IMR-90 (cell line): ENCODE measurements at regions not wholly inside any gene's neighbourhood (a gene's known extent, or its start where the extent isn't known, plus 50 kb on each side); places are given as distances from the start of the nearest gene placed in this dataset.

Experiments used
- ATAC-seq: fragments of 200-7000 bp; cut with Tn5 transposase; 2 replicates; pipeline ENCODE4 v1.9.1; 2020; ENCODE audit warnings: low read depth, mild to moderate bottlenecking, moderate library complexity
- BruUV-seq: library from RNA; stranded (reverse); fragments of 400-500 nt; replicated peaks from 2 replicates; lab custom pipeline; 2021; lab: Mats Ljungman, UMichigan
- CTCF ChIA-PET: fragments of 300-600 bp; formaldehyde crosslinking; extraction: SDS; loops from one replicate; lab custom pipeline; 2021; ENCODE audit warnings: antibody characterized with exemption; lab: Yijun Ruan, JAX
- POLR2A ChIA-PET: fragments of 300-600 bp; sonication (Branson Sonifier 250); formaldehyde crosslinking; loops from one replicate; lab custom pipeline; 2022; ENCODE audit warnings: antibody characterized with exemption; ENCODE audit not compliant: unreplicated experiment; lab: Charles Lee
- DNase-seq: peaks from one replicate; pipeline ENCODE4 v3.0.0; 2013
- H2AFZ ChIP-seq: replicated peaks from 2 replicates; pipeline ENCODE3; 2013; ENCODE audit warnings: low read length, mild to moderate bottlenecking; ENCODE audit not compliant: poor library complexity
- H2AK5ac ChIP-seq: 2 replicates; pipeline ENCODE4 v1.6.1; 2013; ENCODE audit warnings: low read depth, low read length, inconsistent platforms
- H2AK9ac ChIP-seq: replicated peaks from 2 replicates; pipeline ENCODE3; 2013; ENCODE audit warnings: mild to moderate bottlenecking, low read depth, low read length, moderate library complexity; ENCODE audit not compliant: poor library complexity
- H2BK120ac ChIP-seq: 2 replicates; pipeline ENCODE4 v1.6.1; 2013; ENCODE audit warnings: low read depth, low read length, inconsistent platforms
- H2BK15ac ChIP-seq: 3 replicates; pipeline ENCODE4 v1.6.1; 2013; ENCODE audit warnings: low read depth, low read length, inconsistent platforms
- H2BK20ac ChIP-seq: 2 replicates; pipeline ENCODE4 v1.6.1; 2013; ENCODE audit warnings: low read depth, mild to moderate bottlenecking, inconsistent platforms, low read length, moderate library complexity
- H2BK5ac ChIP-seq: 2 replicates; pipeline ENCODE4 v1.6.1; 2013; ENCODE audit warnings: mild to moderate bottlenecking, low read depth, low read length, inconsistent platforms; ENCODE audit not compliant: poor library complexity, severe bottlenecking
- H3K14ac ChIP-seq: replicated peaks from 2 replicates; pipeline ENCODE4 v1.6.1; 2013; ENCODE audit warnings: low read depth, low read length, inconsistent platforms
- H3K18ac ChIP-seq: 2 replicates; pipeline ENCODE4 v1.6.1; 2013; ENCODE audit warnings: low read depth, low read length, control low read depth
- H3K23ac ChIP-seq: 2 replicates; pipeline ENCODE4 v1.6.1; 2013; ENCODE audit warnings: low read depth, low read length, inconsistent platforms
- H3K27ac ChIP-seq: 2 replicates; pipeline ENCODE4 v1.5.1; 2013; ENCODE audit warnings: mild to moderate bottlenecking, control low read depth, low read length; ENCODE audit not compliant: insufficient read depth
- H3K27me3 ChIP-seq: 2 replicates; pipeline ENCODE4 v1.6.1; 2013; ENCODE audit warnings: low read length; ENCODE audit not compliant: control insufficient read depth, insufficient read depth
- H3K36me3 ChIP-seq: 2 replicates; pipeline ENCODE4 v1.6.1; 2013; ENCODE audit warnings: low read length, mixed read lengths; ENCODE audit not compliant: control insufficient read depth, insufficient read depth
- H3K4ac ChIP-seq: 2 replicates; pipeline ENCODE4 v1.6.1; 2013; ENCODE audit warnings: low read depth, low read length, inconsistent platforms
- H3K4me1 ChIP-seq: 2 replicates; pipeline ENCODE4 v1.6.1; 2013; ENCODE audit warnings: low read length, mixed read lengths; ENCODE audit not compliant: control insufficient read depth, insufficient read depth
- H3K4me2 ChIP-seq: 2 replicates; pipeline ENCODE4 v1.6.1; 2013; ENCODE audit warnings: low read depth, mild to moderate bottlenecking, control low read depth, low read length, moderate library complexity
- H3K4me3 ChIP-seq: 2 replicates; pipeline ENCODE4 v1.5.1; 2013; ENCODE audit warnings: low read depth, mild to moderate bottlenecking, control low read depth, low read length, moderate library complexity; ENCODE audit not compliant: insufficient read depth
- H3K56ac ChIP-seq: 2 replicates; pipeline ENCODE4 v1.6.1; 2013; ENCODE audit warnings: low read length, inconsistent platforms; ENCODE audit not compliant: insufficient read depth; ENCODE audit errors: extremely low read depth
- H3K79me1 ChIP-seq, 2 experiments: 2 replicates each; pipeline ENCODE4 v1.6.1; 2013; ENCODE audit warnings: low read length in 2 of 2, inconsistent platforms in 1 of 2, low read depth in 1 of 2
- H3K9ac ChIP-seq: 2 replicates; pipeline ENCODE4 v1.6.1; 2013; ENCODE audit warnings: low read depth, low read length, control low read depth
- H3K9me1 ChIP-seq: 2 replicates; pipeline ENCODE4 v1.6.1; 2013; ENCODE audit warnings: low read length, inconsistent platforms; ENCODE audit not compliant: insufficient read depth
- H3K9me3 ChIP-seq: 2 replicates; pipeline ENCODE4 v1.6.1; 2013; ENCODE audit warnings: low read length; ENCODE audit not compliant: control insufficient read depth, insufficient read depth
- H4K20me1 ChIP-seq: 2 replicates; pipeline ENCODE4 v1.6.1; 2013; ENCODE audit warnings: low read length, inconsistent platforms; ENCODE audit not compliant: insufficient read depth
- H4K5ac ChIP-seq: 2 replicates; pipeline ENCODE4 v1.6.1; 2013; ENCODE audit warnings: mild to moderate bottlenecking, low read depth, low read length, control low read depth
- H4K8ac ChIP-seq, 2 experiments: 2 replicates each; pipeline ENCODE4 v1.6.1; 2013; ENCODE audit warnings: low read depth in 2 of 2, low read length in 2 of 2, control low read depth in 1 of 2, inconsistent platforms in 1 of 2
- H4K91ac ChIP-seq: 2 replicates; pipeline ENCODE4 v1.6.1; 2013; ENCODE audit warnings: low read depth, low read length, inconsistent platforms; ENCODE audit not compliant: insufficient read depth
- BHLHE40 ChIP-seq: fragments of 150-350 bp; IDR thresholded peaks from 2 replicates; pipeline ENCODE4 v1.6.1; 2016; ENCODE audit warnings: mild to moderate bottlenecking, low read depth, low read length
- CEBPB ChIP-seq: IDR thresholded peaks from 2 replicates; pipeline ENCODE4 v1.6.1; 2012; ENCODE audit warnings: low read depth, low read length, improper control_type of control experiment
- CHD1 ChIP-seq: IDR thresholded peaks from 2 replicates; pipeline ENCODE4 v1.6.1; 2012; ENCODE audit warnings: low read depth, low read length, improper control_type of control experiment
- CTCF ChIP-seq: conservative IDR thresholded peaks from 2 replicates; pipeline ENCODE4 v1.5.1; 2012; ENCODE audit warnings: mild to moderate bottlenecking, low read depth, low read length, improper control_type of control experiment
- FOS ChIP-seq: fragments of 150-350 bp; IDR thresholded peaks from 2 replicates; pipeline ENCODE4 v1.6.1; 2016; ENCODE audit warnings: low read depth, low read length
- MAFK ChIP-seq: IDR thresholded peaks from 2 replicates; pipeline ENCODE4 v1.6.1; 2012; ENCODE audit warnings: low read depth, low read length, improper control_type of control experiment
- MXI1 ChIP-seq: IDR thresholded peaks from 2 replicates; pipeline ENCODE4 v1.6.1; 2012; ENCODE audit warnings: low read depth, mild to moderate bottlenecking, low read length, moderate library complexity, borderline replicate concordance
- NFE2L2 ChIP-seq: fragments of 150-350 bp; IDR thresholded peaks from 2 replicates; pipeline ENCODE4 v1.6.1; 2016; ENCODE audit warnings: low read depth, mild to moderate bottlenecking, low read length
- POLR2A ChIP-seq: IDR thresholded peaks from 2 replicates; pipeline ENCODE4 v1.6.1; 2012; ENCODE audit warnings: mild to moderate bottlenecking, low read depth, low read length
- RAD21 ChIP-seq: IDR thresholded peaks from 2 replicates; pipeline ENCODE4 v1.6.1; 2012; ENCODE audit warnings: low read length, improper control_type of control experiment
- RFX5 ChIP-seq: IDR thresholded peaks from 2 replicates; pipeline ENCODE4 v1.8.0; 2012; ENCODE audit warnings: low read depth, mild to moderate bottlenecking, low read length, moderate library complexity
- SMC3 ChIP-seq: fragments of 150-350 bp; IDR thresholded peaks from 2 replicates; pipeline ENCODE4 v1.6.1; 2016; ENCODE audit warnings: low read depth, mild to moderate bottlenecking, antibody characterized with exemption, low read length, moderate library complexity
- WGBS, 2 experiments: methylation state at CpG; one replicate each; pipeline versions ENCODE4 v1.1.5 to v1.1.7; 2013; ENCODE audit warnings: missing lambda C conversion rate in 2 of 2; ENCODE audit not compliant: insufficient read length in 1 of 2; ENCODE audit errors: extremely low coverage in 2 of 2; 5-methylcytosine and 5-hydroxymethylcytosine counted together
- dilution Hi-C: fragments of 300-500 bp; cut with HindIII; formaldehyde crosslinking; loops from one replicate; pipeline ENCODE4 v1.14.3; 2018; ENCODE audit warnings: low sequenced_read_pairs; ENCODE audit not compliant: unreplicated experiment
- in situ Hi-C: fragments of 300-500 bp; cut with MboI; formaldehyde crosslinking; loops from 3 replicates; pipeline ENCODE4 v1.14.3; 2019; ENCODE audit warnings: low sequenced_read_pairs, inconsistent platforms, mixed read lengths
- intact Hi-C: fragments of 100-400 bp; cut with micrococcal nuclease; formaldehyde crosslinking; loops from 2 replicates; pipeline ENCODE4 v1.10.0; 2022
- TF ChIP-seq, protein P1 (sequence below): fragments of 150-350 bp; IDR thresholded peaks from 2 replicates; pipeline ENCODE4 v1.6.1; 2016; ENCODE audit warnings: low read depth, mild to moderate bottlenecking, low read length, moderate library complexity, borderline replicate concordance
- TF ChIP-seq, protein P2 (sequence below): fragments of 150-350 bp; IDR thresholded peaks from 2 replicates; pipeline ENCODE4 v1.6.1; 2017; ENCODE audit warnings: mild to moderate bottlenecking, antibody characterized with exemption, low read length, low read depth

GRCh38 chr14:105908006-105908405 lies 381.6 kb downstream of the TMEM121 start:
- H3K14ac ChIP-seq = no peak overlapping the region
- no peak overlapping the region for H3K18ac ChIP-seq
- no peak overlapping the region for H3K4ac ChIP-seq
- no peak overlapping the region for H2BK20ac ChIP-seq
- in situ Hi-C loops (no loop called here), intact Hi-C loops (no loop called here), dilution Hi-C loops (no loop called here)
- no peak overlapping the region for H3K56ac ChIP-seq
- no peak overlapping the region for H4K5ac ChIP-seq
- ATAC-seq = no peak
- H2AFZ ChIP-seq = no peak overlapping the region
- BruUV-seq = no TSS peak
- no peak for DNase-seq
- no peak overlapping the region for H2BK120ac ChIP-seq
- H3K23ac ChIP-seq = no peak overlapping the region
- no peak overlapping the region for H2BK15ac ChIP-seq
- no peaks in the 10 kb centered on the region for H3K36me3 ChIP-seq
- H3K4me2 ChIP-seq = no peak overlapping the region
- H3K9me3 ChIP-seq = peaks cover 37% of the 10 kb centered on the region
- H3K4me3 ChIP-seq = no peak overlapping the region
- H3K79me1 ChIP-seq = no peaks in the 10 kb centered on the region
- ChIA-PET POLR2A (no interaction called here), CTCF (no interaction called here)
- H4K8ac ChIP-seq = no peak overlapping the region
- no peak overlapping the region for H3K27ac ChIP-seq
- no peaks in the 10 kb centered on the region for H3K27me3 ChIP-seq
- H4K91ac ChIP-seq = no peak overlapping the region
- no peaks in the 10 kb centered on the region for H3K4me1 ChIP-seq
- 25% methylated on average over 5 of the region's 6 CpGs; no CpG with 5 or more reads in 1 of the 2 experiments for WGBS, 2 experiments
- TF ChIP-seq POLR2A (no peak), NFE2L2 (no peak), CHD1 (no peak), BHLHE40 (no peak), SMC3 (no peak), FOS (no peak), CTCF (no peak), MAFK (no peak), RAD21 (no peak), MXI1 (no peak), RFX5 (no peak), CEBPB (no peak)
- TF ChIP-seq, protein P1, sequence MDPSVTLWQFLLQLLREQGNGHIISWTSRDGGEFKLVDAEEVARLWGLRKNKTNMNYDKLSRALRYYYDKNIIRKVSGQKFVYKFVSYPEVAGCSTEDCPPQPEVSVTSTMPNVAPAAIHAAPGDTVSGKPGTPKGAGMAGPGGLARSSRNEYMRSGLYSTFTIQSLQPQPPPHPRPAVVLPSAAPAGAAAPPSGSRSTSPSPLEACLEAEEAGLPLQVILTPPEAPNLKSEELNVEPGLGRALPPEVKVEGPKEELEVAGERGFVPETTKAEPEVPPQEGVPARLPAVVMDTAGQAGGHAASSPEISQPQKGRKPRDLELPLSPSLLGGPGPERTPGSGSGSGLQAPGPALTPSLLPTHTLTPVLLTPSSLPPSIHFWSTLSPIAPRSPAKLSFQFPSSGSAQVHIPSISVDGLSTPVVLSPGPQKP = no peak
- TF ChIP-seq, protein P2, sequence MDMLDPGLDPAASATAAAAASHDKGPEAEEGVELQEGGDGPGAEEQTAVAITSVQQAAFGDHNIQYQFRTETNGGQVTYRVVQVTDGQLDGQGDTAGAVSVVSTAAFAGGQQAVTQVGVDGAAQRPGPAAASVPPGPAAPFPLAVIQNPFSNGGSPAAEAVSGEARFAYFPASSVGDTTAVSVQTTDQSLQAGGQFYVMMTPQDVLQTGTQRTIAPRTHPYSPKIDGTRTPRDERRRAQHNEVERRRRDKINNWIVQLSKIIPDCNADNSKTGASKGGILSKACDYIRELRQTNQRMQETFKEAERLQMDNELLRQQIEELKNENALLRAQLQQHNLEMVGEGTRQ = no peak
- H2AK9ac ChIP-seq = no peak overlapping the region
- H4K20me1 ChIP-seq = no peaks in the 10 kb centered on the region
- H3K9me1 ChIP-seq = no peaks in the 10 kb centered on the region
- no peak overlapping the region for H2BK5ac ChIP-seq
- H3K9ac ChIP-seq = no peak overlapping the region
- H2AK5ac ChIP-seq = no peak overlapping the region
